IMR-90 (cell line): ENCODE measurements at regions not wholly inside any gene's neighbourhood (a gene's known extent, or its start where the extent isn't known, plus 50 kb on each side); places are given as distances from the start of the nearest gene placed in this dataset.
A peak's percentile ranks its signal among the peaks of the same experiment; 100 is the strongest.

ENCODE experiments used
- ATAC-seq: fragments of 200-7000 bp; cut with Tn5 transposase; 2 replicates; pipeline ENCODE4 v1.9.1; 2020; ENCODE audit warnings: low read depth, mild to moderate bottlenecking, moderate library complexity
- BruUV-seq: library from RNA; stranded (reverse); fragments of 400-500 nt; replicated peaks from 2 replicates; lab custom pipeline; 2021; lab: Mats Ljungman, UMichigan
- CTCF ChIA-PET: fragments of 300-600 bp; formaldehyde crosslinking; extraction: SDS; loops from one replicate; lab custom pipeline; 2021; ENCODE audit warnings: antibody characterized with exemption; lab: Yijun Ruan, JAX
- POLR2A ChIA-PET: fragments of 300-600 bp; sonication (Branson Sonifier 250); formaldehyde crosslinking; loops from one replicate; lab custom pipeline; 2022; ENCODE audit warnings: antibody characterized with exemption; ENCODE audit not compliant: unreplicated experiment; lab: Charles Lee
- DNase-seq: peaks from one replicate; pipeline ENCODE4 v3.0.0; 2013
- H2AFZ ChIP-seq: replicated peaks from 2 replicates; pipeline ENCODE3; 2013; ENCODE audit warnings: low read length, mild to moderate bottlenecking; ENCODE audit not compliant: poor library complexity
- H2AK5ac ChIP-seq: 2 replicates; pipeline ENCODE4 v1.6.1; 2013; ENCODE audit warnings: low read depth, low read length, inconsistent platforms
- H2AK9ac ChIP-seq: replicated peaks from 2 replicates; pipeline ENCODE3; 2013; ENCODE audit warnings: mild to moderate bottlenecking, low read depth, low read length, moderate library complexity; ENCODE audit not compliant: poor library complexity
- H2BK120ac ChIP-seq: 2 replicates; pipeline ENCODE4 v1.6.1; 2013; ENCODE audit warnings: low read depth, low read length, inconsistent platforms
- H2BK15ac ChIP-seq: 3 replicates; pipeline ENCODE4 v1.6.1; 2013; ENCODE audit warnings: low read depth, low read length, inconsistent platforms
- H2BK20ac ChIP-seq: 2 replicates; pipeline ENCODE4 v1.6.1; 2013; ENCODE audit warnings: low read depth, mild to moderate bottlenecking, inconsistent platforms, low read length, moderate library complexity
- H2BK5ac ChIP-seq: 2 replicates; pipeline ENCODE4 v1.6.1; 2013; ENCODE audit warnings: mild to moderate bottlenecking, low read depth, low read length, inconsistent platforms; ENCODE audit not compliant: poor library complexity, severe bottlenecking
- H3K14ac ChIP-seq: replicated peaks from 2 replicates; pipeline ENCODE4 v1.6.1; 2013; ENCODE audit warnings: low read depth, low read length, inconsistent platforms
- H3K18ac ChIP-seq: 2 replicates; pipeline ENCODE4 v1.6.1; 2013; ENCODE audit warnings: low read depth, low read length, control low read depth
- H3K23ac ChIP-seq: 2 replicates; pipeline ENCODE4 v1.6.1; 2013; ENCODE audit warnings: low read depth, low read length, inconsistent platforms
- H3K27ac ChIP-seq: 2 replicates; pipeline ENCODE4 v1.5.1; 2013; ENCODE audit warnings: mild to moderate bottlenecking, control low read depth, low read length; ENCODE audit not compliant: insufficient read depth
- H3K27me3 ChIP-seq: 2 replicates; pipeline ENCODE4 v1.6.1; 2013; ENCODE audit warnings: low read length; ENCODE audit not compliant: control insufficient read depth, insufficient read depth
- H3K36me3 ChIP-seq: 2 replicates; pipeline ENCODE4 v1.6.1; 2013; ENCODE audit warnings: low read length, mixed read lengths; ENCODE audit not compliant: control insufficient read depth, insufficient read depth
- H3K4ac ChIP-seq: 2 replicates; pipeline ENCODE4 v1.6.1; 2013; ENCODE audit warnings: low read depth, low read length, inconsistent platforms
- H3K4me1 ChIP-seq: 2 replicates; pipeline ENCODE4 v1.6.1; 2013; ENCODE audit warnings: low read length, mixed read lengths; ENCODE audit not compliant: control insufficient read depth, insufficient read depth
- H3K4me2 ChIP-seq: 2 replicates; pipeline ENCODE4 v1.6.1; 2013; ENCODE audit warnings: low read depth, mild to moderate bottlenecking, control low read depth, low read length, moderate library complexity
- H3K4me3 ChIP-seq: 2 replicates; pipeline ENCODE4 v1.5.1; 2013; ENCODE audit warnings: low read depth, mild to moderate bottlenecking, control low read depth, low read length, moderate library complexity; ENCODE audit not compliant: insufficient read depth
- H3K56ac ChIP-seq: 2 replicates; pipeline ENCODE4 v1.6.1; 2013; ENCODE audit warnings: low read length, inconsistent platforms; ENCODE audit not compliant: insufficient read depth; ENCODE audit errors: extremely low read depth
- H3K79me1 ChIP-seq, 2 experiments: 2 replicates each; pipeline ENCODE4 v1.6.1; 2013; ENCODE audit warnings: low read length in 2 of 2, inconsistent platforms in 1 of 2, low read depth in 1 of 2
- H3K9ac ChIP-seq: 2 replicates; pipeline ENCODE4 v1.6.1; 2013; ENCODE audit warnings: low read depth, low read length, control low read depth
- H3K9me1 ChIP-seq: 2 replicates; pipeline ENCODE4 v1.6.1; 2013; ENCODE audit warnings: low read length, inconsistent platforms; ENCODE audit not compliant: insufficient read depth
- H3K9me3 ChIP-seq: 2 replicates; pipeline ENCODE4 v1.6.1; 2013; ENCODE audit warnings: low read length; ENCODE audit not compliant: control insufficient read depth, insufficient read depth
- H4K20me1 ChIP-seq: 2 replicates; pipeline ENCODE4 v1.6.1; 2013; ENCODE audit warnings: low read length, inconsistent platforms; ENCODE audit not compliant: insufficient read depth
- H4K5ac ChIP-seq: 2 replicates; pipeline ENCODE4 v1.6.1; 2013; ENCODE audit warnings: mild to moderate bottlenecking, low read depth, low read length, control low read depth
- H4K8ac ChIP-seq, 2 experiments: 2 replicates each; pipeline ENCODE4 v1.6.1; 2013; ENCODE audit warnings: low read depth in 2 of 2, low read length in 2 of 2, control low read depth in 1 of 2, inconsistent platforms in 1 of 2
- H4K91ac ChIP-seq: 2 replicates; pipeline ENCODE4 v1.6.1; 2013; ENCODE audit warnings: low read depth, low read length, inconsistent platforms; ENCODE audit not compliant: insufficient read depth
- BHLHE40 ChIP-seq: fragments of 150-350 bp; IDR thresholded peaks from 2 replicates; pipeline ENCODE4 v1.6.1; 2016; ENCODE audit warnings: mild to moderate bottlenecking, low read depth, low read length
- CEBPB ChIP-seq: IDR thresholded peaks from 2 replicates; pipeline ENCODE4 v1.6.1; 2012; ENCODE audit warnings: low read depth, low read length, improper control_type of control experiment
- CHD1 ChIP-seq: IDR thresholded peaks from 2 replicates; pipeline ENCODE4 v1.6.1; 2012; ENCODE audit warnings: low read depth, low read length, improper control_type of control experiment
- ELK1 ChIP-seq: fragments of 150-350 bp; IDR thresholded peaks from 2 replicates; pipeline ENCODE4 v1.6.1; 2016; ENCODE audit warnings: low read depth, mild to moderate bottlenecking, low read length, moderate library complexity, borderline replicate concordance
- FOS ChIP-seq: fragments of 150-350 bp; IDR thresholded peaks from 2 replicates; pipeline ENCODE4 v1.6.1; 2016; ENCODE audit warnings: low read depth, low read length
- MAFK ChIP-seq: IDR thresholded peaks from 2 replicates; pipeline ENCODE4 v1.6.1; 2012; ENCODE audit warnings: low read depth, low read length, improper control_type of control experiment
- MAZ ChIP-seq: IDR thresholded peaks from 2 replicates; pipeline ENCODE4 v1.6.1; 2012; ENCODE audit warnings: low read depth, mild to moderate bottlenecking, low read length, improper control_type of control experiment, moderate library complexity, borderline replicate concordance
- MXI1 ChIP-seq: IDR thresholded peaks from 2 replicates; pipeline ENCODE4 v1.6.1; 2012; ENCODE audit warnings: low read depth, mild to moderate bottlenecking, low read length, moderate library complexity, borderline replicate concordance
- NFE2L2 ChIP-seq: fragments of 150-350 bp; IDR thresholded peaks from 2 replicates; pipeline ENCODE4 v1.6.1; 2016; ENCODE audit warnings: low read depth, mild to moderate bottlenecking, low read length
- POLR2A ChIP-seq: IDR thresholded peaks from 2 replicates; pipeline ENCODE4 v1.6.1; 2012; ENCODE audit warnings: mild to moderate bottlenecking, low read depth, low read length
- RAD21 ChIP-seq: IDR thresholded peaks from 2 replicates; pipeline ENCODE4 v1.6.1; 2012; ENCODE audit warnings: low read length, improper control_type of control experiment
- RCOR1 ChIP-seq: IDR thresholded peaks from 2 replicates; pipeline ENCODE4 v1.6.1; 2012; ENCODE audit warnings: mild to moderate bottlenecking, low read length, improper control_type of control experiment; ENCODE audit not compliant: insufficient replicate concordance
- RFX5 ChIP-seq: IDR thresholded peaks from 2 replicates; pipeline ENCODE4 v1.8.0; 2012; ENCODE audit warnings: low read depth, mild to moderate bottlenecking, low read length, moderate library complexity
- SMC3 ChIP-seq: fragments of 150-350 bp; IDR thresholded peaks from 2 replicates; pipeline ENCODE4 v1.6.1; 2016; ENCODE audit warnings: low read depth, mild to moderate bottlenecking, antibody characterized with exemption, low read length, moderate library complexity
- USF2 ChIP-seq: fragments of 150-350 bp; IDR thresholded peaks from 2 replicates; pipeline ENCODE4 v1.6.1; 2017; ENCODE audit warnings: mild to moderate bottlenecking, antibody characterized with exemption, low read length, low read depth
- dilution Hi-C: fragments of 300-500 bp; cut with HindIII; formaldehyde crosslinking; loops from one replicate; pipeline ENCODE4 v1.14.3; 2018; ENCODE audit warnings: low sequenced_read_pairs; ENCODE audit not compliant: unreplicated experiment
- in situ Hi-C: fragments of 300-500 bp; cut with MboI; formaldehyde crosslinking; loops from 3 replicates; pipeline ENCODE4 v1.14.3; 2019; ENCODE audit warnings: low sequenced_read_pairs, inconsistent platforms, mixed read lengths
- intact Hi-C: fragments of 100-400 bp; cut with micrococcal nuclease; formaldehyde crosslinking; loops from 2 replicates; pipeline ENCODE4 v1.10.0; 2022
- TF ChIP-seq, protein P1 (sequence below): conservative IDR thresholded peaks from 2 replicates; pipeline ENCODE4 v1.5.1; 2012; ENCODE audit warnings: mild to moderate bottlenecking, low read depth, low read length, improper control_type of control experiment

GRCh38 chr21:27680181-27680580 is 713.3 kb upstream of the ADAMTS5 start:
- no peaks in the 10 kb centered on the region for H3K36me3 ChIP-seq
- no peak overlapping the region for H2AFZ ChIP-seq
- intact Hi-C loops: no loop called here
- no TSS peak for BruUV-seq
- no peak overlapping the region for H4K5ac ChIP-seq
- peak overlapping the region; percentile 59; the same call in 1 of the 2 replicates for H3K18ac ChIP-seq
- H3K14ac ChIP-seq: 0 out of 2 replicates have a peak overlapping the region, but pooled peaks have one; percentile 4
- no peak overlapping the region for H3K27ac ChIP-seq
- no peak overlapping the region for H4K8ac ChIP-seq
- H2BK20ac ChIP-seq: no peak overlapping the region
- in situ Hi-C loops: no loop called here
- POLR2A ChIA-PET: no interaction called here
- no peak overlapping the region for H3K9ac ChIP-seq
- DNase-seq (no peak), ATAC-seq (no peak)
- no peak overlapping the region for H2AK9ac ChIP-seq
- H2BK120ac ChIP-seq: no peak overlapping the region
- no peak overlapping the region for H3K23ac ChIP-seq
- H3K9me3 ChIP-seq: no peaks in the 10 kb centered on the region
- H4K91ac ChIP-seq: no peak overlapping the region
- no peaks in the 10 kb centered on the region for H3K9me1 ChIP-seq
- no peaks in the 10 kb centered on the region for H3K27me3 ChIP-seq
- H3K4me2 ChIP-seq: no peak overlapping the region
- CTCF ChIA-PET: no interaction called here
- H3K4ac ChIP-seq: no peak overlapping the region
- no peaks in the 10 kb centered on the region for H3K4me1 ChIP-seq
- no peak overlapping the region for H2BK15ac ChIP-seq
- TF ChIP-seq ELK1: no peak
- TF ChIP-seq RFX5: no peak
- no peak for TF ChIP-seq SMC3
- no peak for TF ChIP-seq BHLHE40
- TF ChIP-seq CEBPB: no peak
- no peak for TF ChIP-seq MXI1
- no peak for TF ChIP-seq RCOR1
- no peak for TF ChIP-seq USF2
- no peak for TF ChIP-seq NFE2L2
- TF ChIP-seq CHD1: no peak
- TF ChIP-seq MAZ: no peak
- TF ChIP-seq MAFK: no peak
- TF ChIP-seq FOS: no peak
- no peak for TF ChIP-seq RAD21
- TF ChIP-seq, protein P1, sequence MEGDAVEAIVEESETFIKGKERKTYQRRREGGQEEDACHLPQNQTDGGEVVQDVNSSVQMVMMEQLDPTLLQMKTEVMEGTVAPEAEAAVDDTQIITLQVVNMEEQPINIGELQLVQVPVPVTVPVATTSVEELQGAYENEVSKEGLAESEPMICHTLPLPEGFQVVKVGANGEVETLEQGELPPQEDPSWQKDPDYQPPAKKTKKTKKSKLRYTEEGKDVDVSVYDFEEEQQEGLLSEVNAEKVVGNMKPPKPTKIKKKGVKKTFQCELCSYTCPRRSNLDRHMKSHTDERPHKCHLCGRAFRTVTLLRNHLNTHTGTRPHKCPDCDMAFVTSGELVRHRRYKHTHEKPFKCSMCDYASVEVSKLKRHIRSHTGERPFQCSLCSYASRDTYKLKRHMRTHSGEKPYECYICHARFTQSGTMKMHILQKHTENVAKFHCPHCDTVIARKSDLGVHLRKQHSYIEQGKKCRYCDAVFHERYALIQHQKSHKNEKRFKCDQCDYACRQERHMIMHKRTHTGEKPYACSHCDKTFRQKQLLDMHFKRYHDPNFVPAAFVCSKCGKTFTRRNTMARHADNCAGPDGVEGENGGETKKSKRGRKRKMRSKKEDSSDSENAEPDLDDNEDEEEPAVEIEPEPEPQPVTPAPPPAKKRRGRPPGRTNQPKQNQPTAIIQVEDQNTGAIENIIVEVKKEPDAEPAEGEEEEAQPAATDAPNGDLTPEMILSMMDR: no peak
- no peak for TF ChIP-seq POLR2A
- no peak overlapping the region for H3K56ac ChIP-seq
- H3K4me3 ChIP-seq: no peak overlapping the region
- no peak overlapping the region for H2BK5ac ChIP-seq
- H4K20me1 ChIP-seq: no peaks in the 10 kb centered on the region
- dilution Hi-C loops: no loop called here
- H3K79me1 ChIP-seq: no peaks in the 10 kb centered on the region
- H2AK5ac ChIP-seq: no peak overlapping the region
